Mucosa of rectum (tissue), 2 donors: ENCODE measurements at regions not wholly inside any gene's neighbourhood (a gene's known extent, or its start where the extent isn't known, plus 50 kb on each side); places are given as distances from the start of the nearest gene placed in this dataset.
A peak's percentile ranks its signal among the peaks of the same experiment; 100 is the strongest.

Source experiments
- H3K27ac ChIP-seq, 2 donors: one replicate each; pipeline ENCODE4 v1.7.0; 2013; ENCODE audit warnings: inconsistent platforms in 2 of 2, low read depth in 2 of 2, low read length in 2 of 2
- H3K27me3 ChIP-seq, 2 donors: one replicate each; pipeline ENCODE4 v1.7.0; 2013; ENCODE audit warnings: low read length in 2 of 2; ENCODE audit not compliant: control insufficient read depth in 2 of 2, insufficient read depth in 2 of 2
- H3K36me3 ChIP-seq, 2 donors: one replicate each; pipeline ENCODE4 v1.7.0; 2013; ENCODE audit warnings: low read length in 2 of 2; ENCODE audit not compliant: control insufficient read depth in 2 of 2, insufficient read depth in 2 of 2
- H3K4me1 ChIP-seq, 2 donors: one replicate each; pipeline ENCODE4 v1.7.0; 2013; ENCODE audit warnings: low read length in 2 of 2, mild to moderate bottlenecking in 1 of 2; ENCODE audit not compliant: control insufficient read depth in 2 of 2, insufficient read depth in 2 of 2
- H3K4me3 ChIP-seq, 2 donors: one replicate each; pipeline ENCODE4 v1.7.0; 2013; ENCODE audit warnings: low read length in 2 of 2
- H3K9ac ChIP-seq, 2 donors: one replicate each; pipeline ENCODE4 v1.7.0; 2013; ENCODE audit warnings: low read length in 2 of 2, low read depth in 1 of 2, mild to moderate bottlenecking in 1 of 2
- H3K9me3 ChIP-seq, 2 donors: one replicate each; pipeline ENCODE4 v1.7.0; 2013; ENCODE audit warnings: low read length in 2 of 2; ENCODE audit not compliant: control insufficient read depth in 2 of 2
- donor health status: healthy.
- donor health status: Normal muscosa, but diverticular disease.

DNA sequence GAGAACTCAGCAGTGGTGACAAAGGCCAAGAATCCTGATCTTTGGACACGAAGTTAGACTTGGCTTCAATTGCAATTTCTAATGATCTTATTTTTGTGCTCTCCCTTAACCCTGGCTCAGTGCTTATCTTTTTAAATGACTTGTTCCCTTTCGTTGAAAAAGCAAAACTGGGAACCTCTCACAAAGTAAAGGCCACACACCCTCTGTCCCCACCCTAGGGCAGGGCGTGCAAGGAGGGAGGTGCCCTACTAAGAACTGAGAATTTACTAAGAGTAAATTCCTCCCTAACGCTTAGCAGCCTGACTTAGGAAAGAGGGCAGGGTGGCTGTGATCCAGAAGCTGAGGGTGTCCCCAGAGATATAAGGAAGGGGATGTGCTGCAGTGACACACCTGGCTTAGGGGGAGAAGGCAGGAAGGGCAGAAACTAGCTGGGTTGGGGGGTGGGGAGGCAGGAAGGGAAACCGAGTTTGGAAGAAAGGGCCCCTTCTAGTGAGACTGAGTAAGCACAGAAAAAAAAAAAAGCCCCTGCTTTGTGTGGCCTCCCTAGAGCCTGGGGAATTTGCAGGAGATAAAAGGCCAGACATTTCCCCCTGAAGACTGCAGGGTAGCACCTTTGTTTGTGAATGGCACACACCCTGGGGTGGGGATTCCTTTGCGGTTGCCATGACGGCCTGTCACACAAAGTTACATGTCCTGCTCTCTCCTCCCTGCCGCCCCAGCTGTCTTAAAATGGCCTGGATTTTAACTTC lies 435.1 kb downstream of the EFNB2 start:
- H3K9ac ChIP-seq = peak overlapping the region; percentile 64 to 65
- H3K27ac ChIP-seq = peak overlapping the region; percentile 91 to 97

DNA sequence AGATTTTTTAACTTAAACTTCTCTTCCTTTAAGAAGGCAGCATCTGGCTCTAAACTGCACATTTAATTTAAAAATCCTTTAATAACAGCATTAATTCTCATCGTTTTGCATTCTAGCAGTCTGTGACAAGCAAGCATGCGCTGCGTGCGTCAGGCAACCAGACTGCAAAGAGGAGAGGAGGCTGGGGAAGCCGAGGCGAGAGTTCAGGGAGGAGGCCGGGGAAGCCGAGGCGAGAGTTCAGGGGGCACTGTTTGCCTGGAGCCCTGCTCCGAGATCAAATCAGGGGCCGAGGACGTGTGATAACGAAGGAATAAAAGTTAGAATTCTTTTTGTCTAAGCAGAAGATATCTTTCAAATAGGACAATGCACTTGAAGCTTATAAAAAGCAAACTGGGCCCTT lies 435.7 kb downstream of the EFNB2 start:
- peak overlapping the region; percentile 9 to 40 for H3K4me3 ChIP-seq
- no peaks in the 10 kb centered on the region for H3K9me3 ChIP-seq
- H3K4me1 ChIP-seq = peaks cover 31 to 79% of the 10 kb centered on the region in 2 donors
- no peaks in the 10 kb centered on the region for H3K36me3 ChIP-seq
- H3K27ac ChIP-seq = peak overlapping the region; percentile 91 to 97
- peak overlapping the region; percentile 24 to 55 for H3K9ac ChIP-seq
- no peaks in the 10 kb centered on the region for H3K27me3 ChIP-seq

More for the DNA sequence above, 435.1 kb downstream of the EFNB2 start:
- H3K4me1 ChIP-seq = peaks cover 28 to 75% of the 10 kb centered on the region in 2 donors
- peak overlapping the region; percentile 13 to 28 for H3K4me3 ChIP-seq
- H3K9me3 ChIP-seq = no peaks in the 10 kb centered on the region
- no peaks in the 10 kb centered on the region for H3K36me3 ChIP-seq
- H3K27me3 ChIP-seq = no peaks in the 10 kb centered on the region

DNA sequence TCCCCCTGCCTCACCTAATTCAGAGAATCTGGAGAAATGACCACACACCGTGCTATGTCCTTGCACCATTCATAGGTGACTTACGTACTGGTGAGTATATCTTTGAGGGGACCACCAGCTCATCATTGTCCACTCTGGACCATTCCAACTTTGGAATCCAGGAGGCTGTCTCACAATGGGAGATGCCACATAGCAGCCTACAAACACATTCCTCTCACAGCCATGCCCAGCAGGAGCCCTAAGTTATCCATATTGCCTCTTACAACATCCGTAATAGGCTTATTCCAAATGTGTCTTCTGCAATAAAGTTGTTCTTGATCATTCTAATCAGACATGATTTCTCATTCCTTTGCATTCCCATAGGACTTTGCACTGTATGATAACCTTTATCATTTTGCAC lies 436.7 kb downstream of the EFNB2 start:
- Histone ChIP-seq H3K4me3 (no peak overlapping the region), H3K9me3 (no peaks in the 10 kb centered on the region), H3K36me3 (no peaks in the 10 kb centered on the region), H3K4me1 (peaks cover 31 to 70% of the 10 kb centered on the region in 2 donors), H3K9ac (no peak overlapping the region), H3K27me3 (no peaks in the 10 kb centered on the region), H3K27ac (peak overlapping the region; percentile 91 to 97)

DNA sequence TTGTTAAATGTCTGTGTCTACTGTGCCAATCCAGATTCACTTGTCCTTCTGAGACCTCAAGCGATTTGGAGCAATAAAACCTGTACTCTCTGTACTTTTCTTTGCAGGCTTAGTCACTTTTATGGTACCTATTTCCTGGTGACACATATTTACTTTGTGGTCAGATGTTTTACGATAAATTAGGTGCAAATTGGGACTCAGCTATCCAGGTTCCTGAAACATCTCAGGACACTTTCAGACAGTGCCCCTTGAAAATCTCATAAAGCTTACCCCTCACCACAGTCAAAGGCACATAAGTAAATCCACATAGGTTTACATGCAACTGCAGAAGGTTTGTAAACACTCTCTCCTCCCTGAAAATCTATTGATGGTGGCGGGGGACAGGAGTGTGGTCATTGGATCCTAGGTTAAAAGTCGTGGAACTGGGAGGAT lies 438.8 kb downstream of the EFNB2 start:
- H3K4me3 ChIP-seq = peak overlapping the region; percentile 42 to 49
- H3K27me3 ChIP-seq = no peaks in the 10 kb centered on the region
- peak overlapping the region; percentile 93 to 98 for H3K27ac ChIP-seq
- H3K9me3 ChIP-seq = no peaks in the 10 kb centered on the region
- H3K9ac ChIP-seq = peak overlapping the region in 1 of 2 donors; percentile 63
- H3K4me1 ChIP-seq = peaks cover 25 to 59% of the 10 kb centered on the region in 2 donors
- no peaks in the 10 kb centered on the region for H3K36me3 ChIP-seq

DNA sequence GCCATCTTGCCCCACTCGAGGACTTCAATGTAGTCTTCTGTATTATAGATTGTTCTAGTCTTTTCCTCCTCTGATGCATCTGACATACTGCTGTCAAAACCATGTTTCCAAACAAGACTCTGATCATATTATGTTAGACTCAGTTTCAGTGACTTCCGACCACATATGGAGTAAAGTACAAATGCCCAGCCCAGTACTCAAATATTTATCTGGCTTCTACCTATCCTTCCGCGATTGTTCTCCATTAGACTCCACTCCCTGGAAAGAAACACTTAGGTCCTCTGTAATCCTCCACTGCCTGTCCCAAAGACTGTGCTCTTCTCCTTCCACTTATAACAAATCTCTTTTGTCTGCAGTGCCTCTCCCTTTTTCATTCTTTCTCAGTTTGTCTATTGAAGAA lies 439.5 kb downstream of the EFNB2 start:
- H3K4me3 ChIP-seq = peak overlapping the region; percentile 49 to 59
- H3K27ac ChIP-seq = peak overlapping the region; percentile 93 to 98
- no peaks in the 10 kb centered on the region for H3K9me3 ChIP-seq
- H3K36me3 ChIP-seq = no peaks in the 10 kb centered on the region
- peaks cover 23 to 51% of the 10 kb centered on the region in 2 donors for H3K4me1 ChIP-seq
- peak overlapping the region; percentile 57 to 63 for H3K9ac ChIP-seq
- H3K27me3 ChIP-seq = no peaks in the 10 kb centered on the region

DNA sequence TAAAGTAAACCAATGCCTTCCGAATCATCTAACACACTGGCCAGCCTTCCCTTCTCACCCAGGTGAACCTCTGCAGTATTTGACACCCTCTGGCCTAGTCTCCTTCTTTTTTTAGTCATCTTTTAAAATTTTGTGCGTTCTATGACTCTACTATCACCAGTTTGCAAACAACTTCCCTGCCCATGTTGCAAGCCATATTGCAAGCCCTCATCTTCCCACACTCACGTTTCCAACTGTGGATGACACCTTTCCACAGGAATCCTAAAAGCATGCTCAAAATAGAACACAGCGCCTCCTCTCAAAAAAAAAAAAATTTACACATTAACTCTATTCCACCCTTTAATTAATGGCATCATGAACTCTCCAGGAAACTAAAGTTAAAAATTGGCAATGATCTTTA lies 440.1 kb downstream of the EFNB2 start:
- peak overlapping the region; percentile 8 to 63 for H3K9ac ChIP-seq
- peak overlapping the region; percentile 33 to 43 for H3K4me3 ChIP-seq
- H3K27ac ChIP-seq = peak overlapping the region; percentile 93 to 98
- no peaks in the 10 kb centered on the region for H3K9me3 ChIP-seq
- H3K4me1 ChIP-seq = peaks cover 23 to 46% of the 10 kb centered on the region in 2 donors
- H3K36me3 ChIP-seq = no peaks in the 10 kb centered on the region
- no peaks in the 10 kb centered on the region for H3K27me3 ChIP-seq

DNA sequence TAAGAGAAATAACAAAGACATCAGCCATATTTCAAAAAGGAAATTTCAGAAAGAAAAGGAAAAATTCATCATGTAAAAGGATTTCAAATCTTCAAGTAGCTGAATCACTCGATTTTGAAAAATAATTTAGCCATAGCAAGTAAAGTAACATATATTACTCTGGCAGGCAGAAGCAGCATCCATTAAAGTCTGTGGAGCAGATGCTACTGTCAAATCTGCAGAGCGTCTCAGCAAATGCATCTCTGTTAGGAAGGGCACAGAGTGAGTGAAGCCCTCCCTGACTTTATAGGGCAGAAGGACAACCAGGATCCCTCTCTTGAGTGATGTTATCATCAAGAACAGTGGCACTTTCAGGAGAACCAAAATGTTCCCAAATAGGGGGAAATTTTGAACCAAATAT lies 445.5 kb downstream of the EFNB2 start:
- no peak overlapping the region for H3K4me3 ChIP-seq
- no peaks in the 10 kb centered on the region for H3K9me3 ChIP-seq
- H3K27me3 ChIP-seq = no peaks in the 10 kb centered on the region
- peaks cover 5 to 12% of the 10 kb centered on the region in 2 donors for H3K4me1 ChIP-seq
- no peaks in the 10 kb centered on the region for H3K36me3 ChIP-seq
- no peak overlapping the region for H3K27ac ChIP-seq
- H3K9ac ChIP-seq = no peak overlapping the region

DNA sequence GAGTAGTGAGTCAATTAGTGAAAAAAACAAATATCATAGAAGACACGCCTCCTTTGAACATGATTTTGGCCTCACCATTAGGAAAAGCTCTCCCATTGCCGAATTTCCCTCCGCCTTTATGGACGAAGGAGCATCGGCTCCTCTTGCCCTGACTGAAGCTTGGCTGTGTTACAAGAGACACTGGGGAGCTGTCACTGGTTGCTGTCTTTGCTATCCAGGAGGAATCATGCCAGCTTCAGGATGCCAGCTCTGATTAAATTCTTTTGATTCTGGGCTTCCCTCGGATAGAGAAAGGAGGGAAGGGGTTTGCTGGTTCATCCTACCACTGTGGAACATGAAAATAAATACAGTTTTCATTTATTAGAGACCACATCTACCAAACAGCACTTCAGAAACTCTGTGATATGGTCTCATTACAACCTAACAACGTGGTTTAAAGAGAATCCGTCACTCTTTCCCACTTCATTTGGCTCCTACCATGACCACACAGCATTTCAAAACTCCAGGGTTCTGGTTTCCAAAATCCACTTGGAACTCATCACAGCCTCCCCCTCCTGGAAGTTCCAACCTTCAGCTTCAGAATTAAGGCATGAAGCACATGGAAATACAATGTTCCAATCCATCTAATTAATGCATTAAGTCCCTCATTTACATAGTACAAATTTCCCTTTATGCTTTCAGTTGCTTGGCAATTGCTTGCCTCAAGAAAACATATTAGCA lies 446.0 kb downstream of the EFNB2 start:
- H3K9me3 ChIP-seq = no peaks in the 10 kb centered on the region
- H3K36me3 ChIP-seq = no peaks in the 10 kb centered on the region
- no peak overlapping the region for H3K4me3 ChIP-seq
- peaks cover 5 to 14% of the 10 kb centered on the region in 2 donors for H3K4me1 ChIP-seq
- H3K27ac ChIP-seq = no peak overlapping the region
- no peak overlapping the region for H3K9ac ChIP-seq
- H3K27me3 ChIP-seq = no peaks in the 10 kb centered on the region

DNA sequence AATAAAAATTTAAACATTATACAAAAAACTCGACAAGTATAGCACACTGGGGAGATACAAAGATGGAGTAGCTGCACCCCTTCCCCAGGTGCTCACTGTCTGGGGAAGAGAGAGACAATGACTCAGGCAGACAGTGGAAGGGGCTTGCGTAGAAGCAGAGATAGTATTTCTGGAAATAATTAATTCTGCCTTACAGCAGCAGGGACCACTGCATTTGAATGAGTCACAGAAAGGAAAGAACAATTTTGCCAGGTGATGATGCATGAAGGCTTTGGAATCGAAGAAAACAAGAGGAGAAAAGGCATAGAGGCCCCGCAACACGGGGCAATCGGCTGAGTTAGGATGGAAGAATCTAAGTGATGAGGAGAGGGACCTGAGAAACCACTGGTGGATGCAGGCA lies 447.4 kb downstream of the EFNB2 start:
- H3K9ac ChIP-seq = no peak overlapping the region
- H3K27me3 ChIP-seq = no peaks in the 10 kb centered on the region
- H3K4me1 ChIP-seq = peaks cover 5 to 23% of the 10 kb centered on the region in 2 donors
- no peaks in the 10 kb centered on the region for H3K9me3 ChIP-seq
- no peak overlapping the region for H3K27ac ChIP-seq
- no peaks in the 10 kb centered on the region for H3K36me3 ChIP-seq
- no peak overlapping the region for H3K4me3 ChIP-seq

DNA sequence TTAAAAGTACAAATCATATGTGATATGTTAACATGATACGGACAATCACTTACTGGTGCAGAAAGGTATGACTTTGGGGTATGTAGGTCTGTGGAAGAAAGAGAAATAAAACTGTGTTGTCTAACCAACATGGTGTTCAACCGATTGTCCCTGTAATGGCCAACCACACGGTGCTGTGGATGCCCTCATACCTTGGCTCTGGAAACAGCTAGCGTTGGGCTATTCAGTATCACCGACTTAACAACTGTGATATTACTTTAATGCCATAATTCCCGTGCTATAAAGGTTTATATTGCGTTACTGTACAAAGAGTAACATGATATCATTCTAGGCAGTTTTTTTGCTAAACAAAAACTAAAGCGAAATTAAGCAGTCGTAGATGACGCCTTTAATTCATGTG lies 448.3 kb downstream of the EFNB2 start:
- Histone ChIP-seq H3K9me3 (no peaks in the 10 kb centered on the region), H3K27ac (peak overlapping the region; percentile 45 to 70), H3K36me3 (no peaks in the 10 kb centered on the region)

More for the DNA sequence above, 448.3 kb downstream of the EFNB2 start:
- no peak overlapping the region for H3K9ac ChIP-seq
- peaks cover 5 to 19% of the 10 kb centered on the region in 2 donors for H3K4me1 ChIP-seq
- H3K4me3 ChIP-seq = peak overlapping the region in 1 of 2 donors; percentile 4
- H3K27me3 ChIP-seq = no peaks in the 10 kb centered on the region
